Chondrocyte (in vitro differentiated cells): ENCODE measurements at regions not wholly inside any gene's neighbourhood (a gene's known extent, or its start where the extent isn't known, plus 50 kb on each side); places are given as distances from the start of the nearest gene placed in this dataset.

Source experiments
- DNase-seq: peaks from one replicate; pipeline ENCODE4 v3.0.0; 2021; ENCODE audit warnings: mixed read lengths, low spot score
- H3K27ac Mint-ChIP-seq: one replicate; pipeline ENCODE4 v1.8.0; 2021; ENCODE audit warnings: mild to moderate bottlenecking, moderate library complexity, mixed read lengths; ENCODE audit not compliant: unreplicated experiment
- H3K27me3 Mint-ChIP-seq: 2 replicates; pipeline ENCODE4 v1.8.0; 2021; ENCODE audit warnings: low read depth, mixed read lengths
- H3K36me3 Mint-ChIP-seq: 2 replicates; pipeline ENCODE4 v1.8.0; 2021; ENCODE audit warnings: low read depth, mixed read lengths
- H3K4me1 Mint-ChIP-seq: 2 replicates; pipeline ENCODE4 v1.8.0; 2021; ENCODE audit warnings: low read depth, mild to moderate bottlenecking, mixed read lengths
- H3K4me3 Mint-ChIP-seq: one replicate; pipeline ENCODE4 v1.8.0; 2021; ENCODE audit warnings: mild to moderate bottlenecking, moderate library complexity, mixed read lengths; ENCODE audit not compliant: unreplicated experiment
- H3K9me3 Mint-ChIP-seq: 2 replicates; pipeline ENCODE4 v1.8.0; 2021; ENCODE audit warnings: low read depth, mixed read lengths
- TF ChIP-seq, protein P1 (sequence below): fragments of 200-600 bp; sonication (generic); IDR thresholded peaks from 2 replicates; pipeline ENCODE4 v1.5.0; 2021; ENCODE audit warnings: antibody characterized with exemption, mild to moderate bottlenecking, moderate library complexity

DNA sequence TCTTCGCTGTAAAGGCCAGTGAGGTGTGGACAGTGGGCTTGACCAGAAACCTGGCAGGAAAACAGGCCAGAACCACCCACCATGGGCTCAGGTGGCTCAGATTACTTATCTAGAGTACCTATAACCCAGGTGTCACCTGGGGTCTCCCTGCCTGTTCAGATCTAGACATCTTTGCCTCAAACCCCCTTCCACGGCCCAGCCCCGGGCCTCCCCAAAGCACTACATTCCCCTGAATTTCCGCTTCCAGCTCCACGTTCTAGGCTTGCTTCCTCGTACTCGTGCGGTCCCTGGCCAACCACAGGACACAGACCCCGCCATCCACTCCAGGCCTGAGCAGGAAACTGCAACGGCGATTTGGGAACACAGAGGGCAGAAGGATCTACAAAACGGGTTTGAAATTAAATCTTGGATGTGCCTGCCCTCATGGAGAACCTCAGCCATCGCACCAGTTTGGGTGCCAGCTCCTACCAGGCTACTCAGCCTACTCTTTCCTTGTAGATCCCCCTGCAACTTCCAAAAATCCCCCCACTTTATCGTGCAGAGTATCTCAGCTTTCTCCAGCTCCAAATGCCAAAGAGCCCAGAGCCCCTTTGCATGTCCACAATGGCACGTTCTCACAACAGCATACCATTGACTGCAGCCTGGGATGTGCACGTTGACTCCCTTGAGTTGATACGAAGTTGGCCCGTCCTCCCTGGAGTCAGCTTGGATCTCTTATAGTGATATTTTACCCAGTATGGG is 62.7 kb upstream of the CACUL1 start:
- TF ChIP-seq, protein P1, sequence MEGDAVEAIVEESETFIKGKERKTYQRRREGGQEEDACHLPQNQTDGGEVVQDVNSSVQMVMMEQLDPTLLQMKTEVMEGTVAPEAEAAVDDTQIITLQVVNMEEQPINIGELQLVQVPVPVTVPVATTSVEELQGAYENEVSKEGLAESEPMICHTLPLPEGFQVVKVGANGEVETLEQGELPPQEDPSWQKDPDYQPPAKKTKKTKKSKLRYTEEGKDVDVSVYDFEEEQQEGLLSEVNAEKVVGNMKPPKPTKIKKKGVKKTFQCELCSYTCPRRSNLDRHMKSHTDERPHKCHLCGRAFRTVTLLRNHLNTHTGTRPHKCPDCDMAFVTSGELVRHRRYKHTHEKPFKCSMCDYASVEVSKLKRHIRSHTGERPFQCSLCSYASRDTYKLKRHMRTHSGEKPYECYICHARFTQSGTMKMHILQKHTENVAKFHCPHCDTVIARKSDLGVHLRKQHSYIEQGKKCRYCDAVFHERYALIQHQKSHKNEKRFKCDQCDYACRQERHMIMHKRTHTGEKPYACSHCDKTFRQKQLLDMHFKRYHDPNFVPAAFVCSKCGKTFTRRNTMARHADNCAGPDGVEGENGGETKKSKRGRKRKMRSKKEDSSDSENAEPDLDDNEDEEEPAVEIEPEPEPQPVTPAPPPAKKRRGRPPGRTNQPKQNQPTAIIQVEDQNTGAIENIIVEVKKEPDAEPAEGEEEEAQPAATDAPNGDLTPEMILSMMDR: no peak
- H3K27ac Mint-ChIP-seq: no peak overlapping the region
- no peaks in the 10 kb centered on the region for H3K9me3 Mint-ChIP-seq
- peaks cover 11% of the 10 kb centered on the region for H3K27me3 Mint-ChIP-seq
- DNase-seq: no peak
- H3K4me1 Mint-ChIP-seq: no peaks in the 10 kb centered on the region
- no peaks in the 10 kb centered on the region for H3K36me3 Mint-ChIP-seq
- no peak overlapping the region for H3K4me3 Mint-ChIP-seq

DNA sequence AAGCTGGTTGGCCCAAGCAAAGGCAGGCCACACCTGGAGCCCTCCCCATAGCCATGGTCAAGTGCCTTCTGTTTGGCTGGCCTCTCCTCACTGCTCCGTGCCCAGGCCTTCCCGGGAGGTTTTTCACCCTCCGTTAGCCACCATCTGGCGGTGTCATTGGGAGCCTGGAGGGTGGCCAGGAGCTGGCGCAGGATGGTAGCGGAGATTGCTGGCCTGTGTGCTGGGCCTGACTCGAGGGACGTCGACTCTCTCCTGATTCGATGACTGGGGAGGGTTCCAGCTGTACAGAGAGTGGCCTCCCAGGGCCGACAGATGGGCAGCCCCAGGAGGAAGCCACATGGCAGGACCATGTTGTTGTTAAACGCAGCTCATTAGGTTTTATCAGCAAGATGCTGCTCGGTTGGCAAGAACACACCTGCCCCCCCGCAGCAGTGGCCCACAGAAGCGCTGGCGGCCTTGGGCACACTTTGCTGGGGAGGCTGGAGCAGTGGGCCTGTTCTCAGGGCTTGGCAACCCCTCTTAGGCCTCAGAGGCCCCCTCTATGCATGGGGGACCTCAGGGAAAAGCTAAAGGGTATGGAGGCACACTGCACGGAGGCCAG is 64.0 kb upstream of the CACUL1 start:
- TF ChIP-seq, protein P1: no peak
- Mint-ChIP-seq H3K9me3 (no peaks in the 10 kb centered on the region), H3K27ac (no peak overlapping the region), H3K4me3 (no peak overlapping the region), H3K4me1 (peaks cover 5% of the 10 kb centered on the region), H3K36me3 (no peaks in the 10 kb centered on the region), H3K27me3 (peaks cover 9% of the 10 kb centered on the region)
- DNase-seq: no peak

DNA sequence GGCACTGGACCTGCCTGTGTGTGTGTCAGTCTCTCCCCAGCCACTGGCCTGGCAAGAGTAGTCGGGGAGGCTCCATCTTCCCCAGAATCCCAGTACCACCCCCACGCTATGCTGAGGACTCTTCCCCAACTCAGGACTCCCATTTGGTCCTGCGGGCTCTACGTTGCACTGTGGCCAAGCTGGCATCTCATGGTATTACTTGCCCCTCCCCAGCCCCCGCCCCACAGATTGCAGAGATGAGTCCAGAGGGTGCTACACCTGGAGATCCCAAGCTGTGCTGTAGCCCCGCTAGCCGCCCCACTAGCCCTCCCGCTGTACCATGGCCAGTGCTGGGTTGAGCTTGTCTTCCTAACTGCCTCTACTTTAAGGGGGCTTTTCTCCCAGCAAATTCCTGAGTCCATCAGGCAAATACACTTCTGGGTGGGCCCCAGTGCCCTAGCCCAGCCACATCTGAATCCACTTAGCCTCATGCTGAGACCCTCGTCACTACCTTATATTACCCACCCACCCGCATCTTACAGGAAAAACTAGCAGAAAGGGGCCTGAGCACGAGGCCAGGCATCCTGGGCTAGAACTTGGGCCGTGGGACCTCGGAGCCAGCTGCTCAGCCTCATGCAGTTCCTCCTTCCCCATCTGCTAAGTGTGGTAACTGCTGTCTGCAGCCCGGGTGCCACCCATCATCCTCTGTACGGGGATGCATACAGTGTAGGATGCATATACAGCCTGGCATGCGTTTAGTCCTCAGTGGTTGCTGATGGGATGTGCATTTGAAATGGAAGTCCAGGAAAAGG is 65.8 kb upstream of the CACUL1 start:
- Mint-ChIP-seq H3K4me1 (peaks cover 5% of the 10 kb centered on the region), H3K27ac (no peak overlapping the region), H3K4me3 (no peak overlapping the region), H3K9me3 (no peaks in the 10 kb centered on the region), H3K27me3 (peaks cover 2% of the 10 kb centered on the region), H3K36me3 (no peaks in the 10 kb centered on the region)
- TF ChIP-seq, protein P1: no peak
- no peak for DNase-seq

DNA sequence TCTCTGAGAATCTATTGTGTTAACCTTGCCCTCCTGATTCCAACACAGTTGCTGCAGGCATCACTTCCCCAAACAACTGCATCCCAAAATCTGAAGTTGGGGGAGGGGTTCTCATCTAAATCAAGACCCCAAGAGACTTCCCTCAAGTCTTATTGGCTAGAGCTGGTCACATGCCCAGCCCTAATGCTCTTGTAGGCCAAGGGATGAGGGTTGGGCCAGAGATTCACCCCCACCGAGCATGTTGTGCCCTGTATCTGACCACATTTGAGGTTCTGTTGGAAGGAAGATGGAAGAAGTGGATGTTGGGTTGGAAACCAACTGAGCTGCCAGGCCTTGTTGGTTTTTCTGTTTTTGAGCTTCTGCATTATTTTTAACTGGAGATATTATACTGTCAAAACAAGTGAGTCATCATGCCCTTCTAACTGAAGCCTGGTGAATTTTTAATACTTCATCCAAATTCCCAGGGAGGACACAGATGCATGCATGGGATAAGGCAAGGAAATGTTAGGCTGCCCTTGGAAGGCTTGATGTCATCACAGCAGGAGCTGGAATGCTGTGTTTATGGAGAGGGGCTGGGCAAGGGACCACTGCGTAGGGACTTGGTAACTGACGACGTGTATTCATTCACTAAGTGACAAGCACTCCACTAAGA is 68.6 kb upstream of the CACUL1 start:
- DNase-seq: no peak
- no peak overlapping the region for H3K4me3 Mint-ChIP-seq
- H3K9me3 Mint-ChIP-seq: no peaks in the 10 kb centered on the region
- H3K27me3 Mint-ChIP-seq: peaks cover 4% of the 10 kb centered on the region
- TF ChIP-seq, protein P1: no peak
- H3K36me3 Mint-ChIP-seq: no peaks in the 10 kb centered on the region
- H3K4me1 Mint-ChIP-seq: peaks cover 5% of the 10 kb centered on the region
- H3K27ac Mint-ChIP-seq: peak overlapping the region; percentile 43

DNA sequence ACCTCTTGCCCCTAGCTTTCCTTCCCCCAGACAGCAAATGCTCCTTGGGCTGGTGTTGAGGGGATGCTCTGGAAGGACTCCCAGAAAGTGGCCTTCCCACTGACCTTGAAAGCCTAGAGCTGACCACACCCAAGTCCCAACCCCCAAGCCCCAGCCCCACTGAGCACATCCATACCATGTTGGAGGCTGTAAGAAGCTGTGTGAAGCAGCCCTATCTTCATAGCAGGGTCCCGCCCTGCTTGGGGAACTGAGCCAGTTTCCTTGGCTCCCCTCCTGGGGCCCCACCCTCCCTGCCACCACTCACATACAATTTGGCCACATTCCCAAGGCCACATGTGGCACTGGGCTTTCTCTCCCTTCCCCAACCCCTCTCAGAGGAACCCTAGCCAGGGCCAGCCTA is 72.3 kb upstream of the CACUL1 start:
- H3K27me3 Mint-ChIP-seq: peaks cover 7% of the 10 kb centered on the region
- TF ChIP-seq, protein P1: no peak
- DNase-seq: no peak
- H3K9me3 Mint-ChIP-seq: no peaks in the 10 kb centered on the region
- no peaks in the 10 kb centered on the region for H3K36me3 Mint-ChIP-seq
- H3K27ac Mint-ChIP-seq: no peak overlapping the region
- no peak overlapping the region for H3K4me3 Mint-ChIP-seq
- peaks cover 7% of the 10 kb centered on the region for H3K4me1 Mint-ChIP-seq
